Urinary bladder (tissue), 3 donors: ENCODE measurements at regions not wholly inside any gene's neighbourhood (a gene's known extent, or its start where the extent isn't known, plus 50 kb on each side); places are given as distances from the start of the nearest gene placed in this dataset.
"Not testable (repeated sequence)": the region's sequence is repeated elsewhere in the genome, so short reads cannot be mapped to it uniquely, and the experiment has no call there.

ENCODE experiments used
- DNase-seq: peaks from one replicate; pipeline ENCODE4 v3.0.0-alpha.2; 2015; ENCODE audit errors: extremely low spot score
- H3K27ac ChIP-seq: one replicate; pipeline ENCODE4 v1.5.1; 2013; ENCODE audit warnings: low read depth, mild to moderate bottlenecking, moderate library complexity
- H3K36me3 ChIP-seq: one replicate; pipeline ENCODE4 v1.6.1; 2013; ENCODE audit warnings: mild to moderate bottlenecking, moderate library complexity; ENCODE audit not compliant: insufficient read depth
- H3K4me1 ChIP-seq: one replicate; pipeline ENCODE4 v1.6.1; 2013; ENCODE audit warnings: mild to moderate bottlenecking, moderate library complexity; ENCODE audit not compliant: insufficient read depth
- H3K4me3 ChIP-seq: one replicate; pipeline ENCODE4 v1.5.1; 2013; ENCODE audit warnings: low read depth, low read length
- WGBS: extraction: QIAGEN DNeasy Blood & Tissue Kit; methylation state at CpG from one replicate; pipeline ENCODE4 v1.1.7; 2013; 5-methylcytosine and 5-hydroxymethylcytosine counted together
- donor health status: healthy with polysubstance abuse.
- donor health status: healthy.

DNA sequence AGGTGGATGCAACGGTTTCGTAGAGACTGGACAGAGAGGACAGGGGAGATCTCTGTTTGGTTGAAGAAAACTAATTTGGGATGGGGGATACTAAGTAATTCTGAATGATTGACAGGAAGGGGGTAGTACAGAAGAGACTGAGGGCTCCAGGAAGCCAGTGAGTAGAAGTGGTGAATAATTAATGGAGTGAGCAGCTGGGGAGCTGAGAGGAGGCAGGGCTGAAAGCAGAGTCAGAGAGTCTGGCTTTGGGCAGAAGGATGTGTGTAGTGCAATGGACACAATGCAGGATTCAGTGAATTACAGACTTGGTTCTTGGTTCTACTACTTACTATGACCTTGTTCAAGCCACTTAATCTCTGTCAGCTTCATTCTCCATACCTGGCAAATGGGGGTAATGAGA, 161.7 kb downstream of the RBMX2 start:
- WGBS = 92% methylated on average over 2 of the region's 2 CpGs
- Histone ChIP-seq H3K36me3 (no peaks in the 10 kb centered on the region), H3K4me1 (no peaks in the 10 kb centered on the region), H3K4me3 (no peak overlapping the region), H3K27ac (no peak overlapping the region)
- no peak for DNase-seq

DNA sequence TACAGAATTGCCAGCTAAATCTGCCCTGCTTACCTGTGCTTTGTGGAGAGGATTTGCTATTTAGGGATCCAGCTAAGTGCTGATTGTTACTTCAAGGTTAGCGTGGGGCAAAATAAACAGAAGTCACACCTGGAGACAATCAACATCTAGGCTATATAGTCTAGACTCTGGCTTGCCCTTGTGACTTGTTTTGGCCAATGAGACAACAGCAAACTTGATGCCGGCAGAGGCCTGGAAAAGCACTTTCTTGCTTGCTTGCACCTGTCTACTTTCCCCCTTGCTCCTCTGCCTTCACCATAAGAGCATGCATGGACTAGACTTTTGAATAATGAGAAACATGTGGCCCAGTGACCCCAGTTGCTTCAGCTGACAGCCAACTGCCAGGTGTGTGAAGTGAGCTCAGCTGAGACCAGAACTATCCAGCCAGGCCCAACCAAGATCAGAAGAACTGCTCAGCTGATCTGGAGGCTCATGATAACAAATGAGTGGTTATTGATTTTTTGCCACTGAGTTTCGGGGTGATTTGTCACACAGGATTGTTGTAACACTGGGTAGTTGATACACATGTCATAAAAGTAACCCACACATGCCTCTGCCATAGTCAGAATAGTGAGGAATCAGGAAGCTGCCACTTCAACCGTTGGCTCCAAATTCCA, 164.4 kb downstream of the RBMX2 start:
- H3K36me3 ChIP-seq = no peaks in the 10 kb centered on the region
- DNase-seq = no peak
- no peak overlapping the region for H3K4me3 ChIP-seq
- 65% methylated on average over 4 of the region's 4 CpGs for WGBS
- H3K4me1 ChIP-seq = no peaks in the 10 kb centered on the region
- H3K27ac ChIP-seq = no peak overlapping the region

DNA sequence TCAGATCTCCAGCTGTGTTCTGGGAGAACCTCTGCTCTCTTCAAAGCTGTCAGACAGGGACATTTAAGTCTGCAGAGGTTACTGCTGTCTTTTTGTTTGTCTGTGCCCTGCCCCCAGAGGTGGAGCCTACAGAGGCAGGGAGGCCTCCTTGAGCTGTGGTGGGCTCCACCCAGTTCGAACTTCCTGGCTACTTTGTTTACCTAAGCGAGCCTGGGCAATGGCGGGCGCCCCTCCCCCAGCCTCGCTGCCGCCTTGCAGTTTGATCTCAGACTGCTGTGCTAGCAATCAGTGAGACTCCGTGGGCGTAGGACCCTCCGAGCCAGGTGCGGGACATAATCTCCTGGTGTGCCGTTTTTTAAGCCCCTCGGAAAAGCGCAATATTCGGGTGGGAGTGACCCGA, 171.2 kb downstream of the RBMX2 start:
- 84% methylated on average over 12 of the region's 15 CpGs for whole genome bisulfite sequencing
- H3K36me3 ChIP-seq, DNase-seq: not testable (repeated sequence)

More for the DNA sequence above, 171.2 kb downstream of the RBMX2 start:
- not testable (repeated sequence) for H3K27ac ChIP-seq, H3K4me1 ChIP-seq, H3K4me3 ChIP-seq
